ENCODE measurements at regions not wholly inside any gene's neighbourhood (a gene's known extent, or its start where the extent isn't known, plus 50 kb on each side); places are given as distances from the start of the nearest gene placed in this dataset.

DNA sequence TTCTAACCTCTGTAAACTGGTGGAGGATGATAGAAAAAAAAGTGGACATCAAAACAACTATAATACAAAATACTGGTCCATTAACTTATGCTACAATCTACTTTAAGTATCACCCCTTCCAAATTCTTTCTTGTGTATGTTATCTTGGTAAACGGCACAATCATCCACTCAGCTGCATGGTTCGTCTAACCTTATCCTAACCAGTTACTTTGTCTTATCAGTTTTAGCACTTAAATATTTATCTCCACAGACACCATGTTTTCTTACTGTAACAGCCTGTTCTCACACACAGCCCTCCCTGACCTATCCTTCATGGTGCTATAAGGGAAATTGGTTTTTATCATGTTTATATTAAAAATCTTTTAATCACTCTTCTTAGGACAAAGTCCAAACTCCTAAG, 157.2 kb downstream of the PTGER3 start:
- Histone ChIP-seq H3K4me1 (ENCODE audit: control insufficient read depth, insufficient read depth, low read length) (no peaks in the 10 kb centered on the region), H3K9me3 (ENCODE audit: control insufficient read depth, low read length) (no peaks in the 10 kb centered on the region), H3K36me3 (ENCODE audit: control insufficient read depth, insufficient read depth, low read length) (no peaks in the 10 kb centered on the region), H3K27ac (ENCODE audit: insufficient read depth, low read depth, low read length, poor library complexity, severe bottlenecking) (no peak overlapping the region), H3K4me3 (ENCODE audit: insufficient read depth, low read depth, low read length) (no peak overlapping the region), H3K27me3 (ENCODE audit: control insufficient read depth, insufficient read depth, low read length, poor library complexity, severe bottlenecking) (no peaks in the 10 kb centered on the region)
- 95 to 96% methylated on average over 2 of the region's 2 CpGs for WGBS, 2 experiments

DNA sequence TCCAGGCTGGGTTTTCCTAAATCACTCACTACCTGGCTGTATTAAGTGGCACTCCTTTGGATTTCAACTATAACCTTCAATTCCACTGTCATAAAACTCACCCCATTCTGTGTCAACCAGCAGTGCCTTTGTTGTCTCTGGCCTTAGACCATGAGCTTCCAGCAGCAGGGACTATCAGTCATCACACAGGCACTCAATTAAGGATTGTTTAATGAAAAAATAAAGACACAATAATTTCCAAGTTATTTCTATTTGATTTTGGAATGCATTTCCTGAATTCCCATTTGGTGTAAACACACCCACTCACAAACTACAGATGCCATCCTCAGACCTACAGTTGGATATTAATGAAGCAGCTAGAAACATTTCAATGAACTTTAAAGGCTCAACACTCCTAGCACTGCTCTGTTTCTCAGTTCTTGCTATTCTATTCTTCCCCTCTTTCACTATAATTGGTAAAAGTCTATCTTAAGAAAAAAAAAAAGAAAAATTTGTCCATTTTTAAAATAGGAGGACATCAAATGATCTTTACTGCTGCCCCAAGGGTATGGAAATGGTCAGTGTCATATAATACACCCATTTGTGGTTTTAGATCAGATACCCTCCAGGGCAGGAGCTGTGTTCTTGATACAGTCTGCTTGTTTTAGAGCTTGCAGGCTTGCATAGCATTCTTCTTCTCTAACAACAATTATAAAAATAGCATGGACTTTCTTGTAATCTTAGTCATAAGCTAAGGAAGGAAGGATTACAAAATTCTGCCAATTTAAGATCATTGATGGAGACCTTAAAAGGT, 156.4 kb downstream of the PTGER3 start:
- Histone ChIP-seq H3K27ac (ENCODE audit: insufficient read depth, low read depth, low read length, poor library complexity, severe bottlenecking) (no peak overlapping the region), H3K4me1 (ENCODE audit: control insufficient read depth, insufficient read depth, low read length) (no peaks in the 10 kb centered on the region), H3K27me3 (ENCODE audit: control insufficient read depth, insufficient read depth, low read length, poor library complexity, severe bottlenecking) (no peaks in the 10 kb centered on the region), H3K9me3 (ENCODE audit: control insufficient read depth, low read length) (no peaks in the 10 kb centered on the region), H3K4me3 (ENCODE audit: insufficient read depth, low read depth, low read length) (no peak overlapping the region), H3K36me3 (ENCODE audit: control insufficient read depth, insufficient read depth, low read length) (no peaks in the 10 kb centered on the region)

- no peak overlapping the region for H3K27ac ChIP-seq (ENCODE audit: insufficient read depth, low read depth, low read length, poor library complexity, severe bottlenecking)
- H3K27me3 ChIP-seq (ENCODE audit: control insufficient read depth, insufficient read depth, low read length, poor library complexity, severe bottlenecking), result no peaks in the 10 kb centered on the region
- 98 to 100% methylated on average over 2 of the region's 2 CpGs for WGBS, 2 experiments
- no peaks in the 10 kb centered on the region for H3K4me1 ChIP-seq (ENCODE audit: control insufficient read depth, insufficient read depth, low read length)
- H3K4me3 ChIP-seq (ENCODE audit: insufficient read depth, low read depth, low read length), result no peak overlapping the region
- no peaks in the 10 kb centered on the region for H3K36me3 ChIP-seq (ENCODE audit: control insufficient read depth, insufficient read depth, low read length)
- no peaks in the 10 kb centered on the region for H3K9me3 ChIP-seq (ENCODE audit: control insufficient read depth, low read length)
Measured at GRCh38 chr1:70892140-70892539, 155.5 kb downstream of the PTGER3 start.

- Histone ChIP-seq H3K36me3 (ENCODE audit: control insufficient read depth, insufficient read depth, low read length) (no peaks in the 10 kb centered on the region), H3K27ac (ENCODE audit: insufficient read depth, low read depth, low read length, poor library complexity, severe bottlenecking) (no peak overlapping the region), H3K4me1 (ENCODE audit: control insufficient read depth, insufficient read depth, low read length) (no peaks in the 10 kb centered on the region), H3K27me3 (ENCODE audit: control insufficient read depth, insufficient read depth, low read length, poor library complexity, severe bottlenecking) (no peaks in the 10 kb centered on the region), H3K9me3 (ENCODE audit: control insufficient read depth, low read length) (no peaks in the 10 kb centered on the region), H3K4me3 (ENCODE audit: insufficient read depth, low read depth, low read length) (no peak overlapping the region)
- WGBS, 2 experiments, result 75% methylated on average over 1 of the region's 1 CpG; no CpG with 5 or more reads in 1 of the 2 experiments
Measured at GRCh38 chr1:70892930-70893329, 154.7 kb downstream of the PTGER3 start.

DNA sequence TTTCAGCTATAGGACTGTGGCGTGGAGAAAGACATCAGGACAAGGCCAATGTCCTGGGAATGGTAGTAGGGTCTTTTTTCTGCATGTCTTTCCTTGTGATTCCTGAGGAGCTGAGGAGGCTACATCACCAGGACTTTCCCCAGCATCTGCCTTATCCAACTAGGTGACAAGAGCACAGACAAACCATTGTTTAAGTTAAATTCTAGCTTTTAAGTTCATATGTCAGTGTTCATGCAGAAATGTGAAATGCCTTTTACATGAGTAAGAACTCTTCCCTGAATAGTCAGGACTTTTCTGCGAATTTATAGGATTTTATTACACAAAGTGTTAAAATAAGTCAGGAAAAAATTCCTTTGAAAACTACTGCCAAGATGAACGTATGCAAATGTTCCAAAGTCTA, 154.2 kb downstream of the PTGER3 start:
- Histone ChIP-seq H3K27ac (ENCODE audit: insufficient read depth, low read depth, low read length, poor library complexity, severe bottlenecking) (no peak overlapping the region), H3K9me3 (ENCODE audit: control insufficient read depth, low read length) (no peaks in the 10 kb centered on the region), H3K27me3 (ENCODE audit: control insufficient read depth, insufficient read depth, low read length, poor library complexity, severe bottlenecking) (no peaks in the 10 kb centered on the region), H3K36me3 (ENCODE audit: control insufficient read depth, insufficient read depth, low read length) (no peaks in the 10 kb centered on the region), H3K4me3 (ENCODE audit: insufficient read depth, low read depth, low read length) (no peak overlapping the region), H3K4me1 (ENCODE audit: control insufficient read depth, insufficient read depth, low read length) (no peaks in the 10 kb centered on the region)
- 95% methylated on average over 3 of the region's 3 CpGs for whole genome bisulfite sequencing, 2 experiments

- Histone ChIP-seq H3K36me3 (ENCODE audit: control insufficient read depth, insufficient read depth, low read length) (no peaks in the 10 kb centered on the region), H3K27me3 (ENCODE audit: control insufficient read depth, insufficient read depth, low read length, poor library complexity, severe bottlenecking) (no peaks in the 10 kb centered on the region), H3K4me3 (ENCODE audit: insufficient read depth, low read depth, low read length) (no peak overlapping the region), H3K9me3 (ENCODE audit: control insufficient read depth, low read length) (no peaks in the 10 kb centered on the region), H3K27ac (ENCODE audit: insufficient read depth, low read depth, low read length, poor library complexity, severe bottlenecking) (no peak overlapping the region), H3K4me1 (ENCODE audit: control insufficient read depth, insufficient read depth, low read length) (no peaks in the 10 kb centered on the region)
Measured at GRCh38 chr1:70895531-70895930, 152.1 kb downstream of the PTGER3 start.

DNA sequence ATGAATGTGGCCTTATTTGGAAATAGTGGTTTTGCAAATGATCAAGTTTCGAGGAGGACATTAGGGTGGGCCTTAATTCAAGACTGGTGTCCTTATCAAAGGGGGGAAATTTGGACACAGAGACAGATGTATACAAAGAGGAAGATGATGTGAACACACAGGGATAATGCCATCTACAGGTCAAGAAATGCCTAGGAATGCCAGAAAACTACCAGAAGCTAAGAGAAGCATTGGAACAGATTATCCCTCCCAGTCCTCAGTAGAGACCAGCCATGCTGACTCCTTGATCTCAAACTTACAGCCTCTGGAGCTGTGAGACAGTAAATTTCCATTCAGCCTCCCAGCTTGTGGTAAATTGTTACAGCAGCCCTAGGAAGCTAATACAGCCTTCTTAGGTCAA, 151.4 kb downstream of the PTGER3 start:
- WGBS, 2 experiments, result 91 to 100% methylated on average over 1 of the region's 1 CpG
- H3K4me3 ChIP-seq (ENCODE audit: insufficient read depth, low read depth, low read length), result no peak overlapping the region
- no peak overlapping the region for H3K27ac ChIP-seq (ENCODE audit: insufficient read depth, low read depth, low read length, poor library complexity, severe bottlenecking)
- no peaks in the 10 kb centered on the region for H3K4me1 ChIP-seq (ENCODE audit: control insufficient read depth, insufficient read depth, low read length)
- no peaks in the 10 kb centered on the region for H3K9me3 ChIP-seq (ENCODE audit: control insufficient read depth, low read length)
- no peaks in the 10 kb centered on the region for H3K27me3 ChIP-seq (ENCODE audit: control insufficient read depth, insufficient read depth, low read length, poor library complexity, severe bottlenecking)
- no peaks in the 10 kb centered on the region for H3K36me3 ChIP-seq (ENCODE audit: control insufficient read depth, insufficient read depth, low read length)

DNA sequence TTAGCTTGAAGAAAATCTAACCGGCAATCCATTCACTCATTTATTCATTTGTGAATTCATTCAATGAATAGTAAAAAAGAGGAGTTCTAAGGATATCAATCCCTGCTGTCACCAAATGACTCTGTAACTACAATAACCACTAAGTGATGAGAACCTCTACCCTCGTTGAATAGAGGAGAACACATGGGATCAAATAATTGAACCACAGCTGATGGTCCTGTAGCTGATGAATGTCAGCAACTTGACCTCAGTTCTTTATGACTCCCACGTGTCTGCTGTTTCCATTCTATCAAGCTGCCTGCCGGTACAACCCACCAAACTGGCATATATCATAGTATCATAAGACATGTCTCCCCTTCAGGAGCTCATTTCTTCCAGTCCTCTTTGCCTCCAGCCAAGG, 150.3 kb downstream of the PTGER3 start:
- Histone ChIP-seq H3K36me3 (ENCODE audit: control insufficient read depth, insufficient read depth, low read length) (no peaks in the 10 kb centered on the region), H3K9me3 (ENCODE audit: control insufficient read depth, low read length) (no peaks in the 10 kb centered on the region), H3K27me3 (ENCODE audit: control insufficient read depth, insufficient read depth, low read length, poor library complexity, severe bottlenecking) (no peaks in the 10 kb centered on the region), H3K27ac (ENCODE audit: insufficient read depth, low read depth, low read length, poor library complexity, severe bottlenecking) (no peak overlapping the region), H3K4me3 (ENCODE audit: insufficient read depth, low read depth, low read length) (no peak overlapping the region), H3K4me1 (ENCODE audit: control insufficient read depth, insufficient read depth, low read length) (no peaks in the 10 kb centered on the region)
- WGBS, 2 experiments, result 87 to 93% methylated on average over 3 to 4 of the region's 4 CpGs

- H3K9me3 ChIP-seq (ENCODE audit: control insufficient read depth, low read length), result no peaks in the 10 kb centered on the region
- no peaks in the 10 kb centered on the region for H3K36me3 ChIP-seq (ENCODE audit: control insufficient read depth, insufficient read depth, low read length)
- H3K27ac ChIP-seq (ENCODE audit: insufficient read depth, low read depth, low read length, poor library complexity, severe bottlenecking), result no peak overlapping the region
- H3K27me3 ChIP-seq (ENCODE audit: control insufficient read depth, insufficient read depth, low read length, poor library complexity, severe bottlenecking), result no peaks in the 10 kb centered on the region
- no peak overlapping the region for H3K4me3 ChIP-seq (ENCODE audit: insufficient read depth, low read depth, low read length)
- no peaks in the 10 kb centered on the region for H3K4me1 ChIP-seq (ENCODE audit: control insufficient read depth, insufficient read depth, low read length)
Measured at GRCh38 chr1:70899735-70900134, 147.9 kb downstream of the PTGER3 start.

DNA sequence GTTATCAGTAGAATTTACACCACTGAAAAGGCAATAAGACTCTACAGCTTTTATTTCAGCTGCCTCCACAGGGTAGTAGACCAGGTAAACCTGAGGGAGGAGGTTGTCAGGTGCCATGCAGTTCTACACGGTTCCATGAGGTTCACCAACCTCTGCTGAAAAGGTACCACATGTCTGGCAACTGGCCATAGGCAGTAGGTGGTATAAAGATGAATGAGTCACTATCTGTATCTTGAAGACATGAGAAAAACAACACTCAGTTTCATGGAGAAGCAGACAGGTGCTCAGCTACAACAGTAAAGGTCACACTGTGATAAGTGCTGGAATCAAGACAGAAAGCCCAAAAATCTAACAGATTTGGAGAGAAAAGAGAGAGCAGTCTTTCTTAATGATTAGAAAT, 145.4 kb downstream of the PTGER3 start:
- Histone ChIP-seq H3K4me3 (ENCODE audit: insufficient read depth, low read depth, low read length) (no peak overlapping the region), H3K36me3 (ENCODE audit: control insufficient read depth, insufficient read depth, low read length) (no peaks in the 10 kb centered on the region), H3K9me3 (ENCODE audit: control insufficient read depth, low read length) (no peaks in the 10 kb centered on the region), H3K27me3 (ENCODE audit: control insufficient read depth, insufficient read depth, low read length, poor library complexity, severe bottlenecking) (no peaks in the 10 kb centered on the region), H3K4me1 (ENCODE audit: control insufficient read depth, insufficient read depth, low read length) (no peaks in the 10 kb centered on the region), H3K27ac (ENCODE audit: insufficient read depth, low read depth, low read length, poor library complexity, severe bottlenecking) (no peak overlapping the region)
- 91 to 97% methylated on average over 1 of the region's 1 CpG for WGBS, 2 experiments

DNA sequence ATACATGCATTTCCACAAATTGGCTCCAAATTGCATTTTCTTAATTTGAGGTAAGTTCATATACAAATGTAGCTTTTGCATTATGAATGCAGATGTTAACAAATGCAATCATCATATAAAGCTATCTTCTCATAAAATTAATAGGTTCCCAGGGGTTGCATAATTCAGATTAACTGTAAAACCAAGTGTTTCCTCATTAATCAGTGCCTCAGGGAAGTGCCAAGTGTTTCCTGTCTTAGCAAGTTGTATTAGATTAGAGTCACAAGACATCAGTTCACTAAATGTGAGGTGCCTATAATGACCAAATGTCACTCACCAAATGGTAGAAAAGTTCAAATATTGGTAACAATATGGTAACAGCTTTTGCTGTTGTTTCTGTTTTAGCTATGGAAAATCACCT, 140.8 kb downstream of the PTGER3 start:
- Histone ChIP-seq H3K4me1 (ENCODE audit: control insufficient read depth, insufficient read depth, low read length) (no peaks in the 10 kb centered on the region), H3K4me3 (ENCODE audit: insufficient read depth, low read depth, low read length) (no peak overlapping the region), H3K27me3 (ENCODE audit: control insufficient read depth, insufficient read depth, low read length, poor library complexity, severe bottlenecking) (no peaks in the 10 kb centered on the region), H3K9me3 (ENCODE audit: control insufficient read depth, low read length) (no peaks in the 10 kb centered on the region), H3K27ac (ENCODE audit: insufficient read depth, low read depth, low read length, poor library complexity, severe bottlenecking) (no peak overlapping the region), H3K36me3 (ENCODE audit: control insufficient read depth, insufficient read depth, low read length) (no peaks in the 10 kb centered on the region)

Measured in ectodermal cell (in vitro differentiated cells).